HCT116 (cell line): ENCODE measurements at regions not wholly inside any gene's neighbourhood (a gene's known extent, or its start where the extent isn't known, plus 50 kb on each side); places are given as distances from the start of the nearest gene placed in this dataset.
"Not testable (repeated sequence)": the region's sequence is repeated elsewhere in the genome, so short reads cannot be mapped to it uniquely, and the experiment has no call there.

Experiments used
- ATAC-seq: fragments of 200-7000 bp; cut with Tn5 transposase; 2 replicates; pipeline ENCODE4 v1.9.1; 2020; ENCODE audit warnings: mild to moderate bottlenecking, moderate library complexity
- BruUV-seq: library from RNA; stranded (reverse); fragments of 400-500 nt; replicated peaks from 2 replicates; lab custom pipeline; 2021; lab: Mats Ljungman, UMichigan
- CTCF ChIA-PET: fragments of 300-600 bp; sonication (Branson Sonifier 250); formaldehyde crosslinking; loops from one replicate; lab custom pipeline; 2021; ENCODE audit warnings: antibody characterized with exemption; lab: Charles Lee
- POLR2A ChIA-PET: fragments of 300-600, 350-600 bp; sonication (Branson Sonifier 250); formaldehyde crosslinking; loops from one replicate; lab custom pipeline; 2021; ENCODE audit warnings: antibody characterized with exemption; lab: Charles Lee
- RAD21 ChIA-PET, 2 experiments: fragments of 300-600 bp; sonication (Branson Sonifier 250); formaldehyde crosslinking; loops; one replicate each; lab custom pipeline; 2023; ENCODE audit warnings: low total read pairs in 2 of 2; ENCODE audit not compliant: uncharacterized antibody in 2 of 2, unreplicated experiment in 2 of 2, low non-redundant PET in 1 of 2; lab: Charles Lee
- DNase-seq: peaks from one replicate; pipeline ENCODE4 v3.0.0-alpha.2; 2010; ENCODE audit warnings: low read depth, low spot score
- H2AFZ ChIP-seq: fragments of 200-600 bp; shearing (Covaris generic), sonication (generic); 2 replicates; pipeline ENCODE4 v1.6.1; 2017; ENCODE audit warnings: low read depth, mixed run types, mixed read lengths, antibody characterized with exemption, low read length; ENCODE audit not compliant: poor library complexity, severe bottlenecking
- H3K27ac ChIP-seq: 2 replicates; pipeline ENCODE4 v1.5.1; 2012; ENCODE audit warnings: low read depth, low read length
- H3K27me3 ChIP-seq: fragments of 200-600 bp; sonication (generic); 2 replicates; pipeline ENCODE4 v1.6.1; 2016; ENCODE audit warnings: mixed run types, low read length, mixed read lengths; ENCODE audit not compliant: insufficient read depth
- H3K36me3 ChIP-seq, 2 experiments: fragments of 200-500 bp in 1 of 2; fragments of 200-600 bp in 1 of 2; sonication (Bioruptor generic) in 1 of 2; sonication (generic) in 1 of 2; 2 replicates each; pipeline versions ENCODE4 v1.5.1 to v1.6.1; 2014 to 2016; ENCODE audit warnings: low read length in 2 of 2, inconsistent platforms in 1 of 2, mixed read lengths in 1 of 2, mixed run types in 1 of 2; ENCODE audit not compliant: insufficient read depth in 2 of 2, control insufficient read depth in 1 of 2
- H3K4me1 ChIP-seq, 2 experiments: fragments of 200-600 bp in 1 of 2; sonication (generic) in 1 of 2; 2 replicates each; pipeline versions ENCODE4 v1.5.1 to v1.6.1; 2012 to 2017; ENCODE audit warnings: low read length in 2 of 2, inconsistent platforms in 1 of 2, mild to moderate bottlenecking in 1 of 2, mixed read lengths in 1 of 2, mixed run types in 1 of 2, moderate library complexity in 1 of 2; ENCODE audit not compliant: insufficient read depth in 2 of 2, control insufficient read depth in 1 of 2
- H3K4me2 ChIP-seq: fragments of 200-600 bp; sonication (generic); 2 replicates; pipeline ENCODE4 v1.6.1; 2017; ENCODE audit warnings: mixed run types, low read length, mixed read lengths
- H3K4me3 ChIP-seq, 2 experiments: fragments of 200-600 bp in 1 of 2; sonication (generic) in 1 of 2; replicated peaks in 1 of 2; 2 replicates each; pipeline ENCODE4 v1.5.1; 2011 to 2016; ENCODE audit warnings: low read length in 2 of 2, control low read depth in 1 of 2, low read depth in 1 of 2, mild to moderate bottlenecking in 1 of 2, mixed read lengths in 1 of 2, mixed run types in 1 of 2
- H3K79me2 ChIP-seq: fragments of 200-600 bp; sonication (generic); 2 replicates; pipeline ENCODE4 v1.6.1; 2017; ENCODE audit warnings: mild to moderate bottlenecking, mixed run types, low read length, moderate library complexity, mixed read lengths; ENCODE audit not compliant: insufficient read depth
- H3K9ac ChIP-seq: fragments of 200-600 bp; sonication (generic); 2 replicates; pipeline ENCODE4 v1.6.1; 2016; ENCODE audit warnings: low read length, mixed read lengths
- H3K9me2 ChIP-seq: fragments of 200-600 bp; sonication (generic), shearing (Covaris generic); 2 replicates; pipeline ENCODE4 v1.6.1; 2017; ENCODE audit warnings: mixed run types, mild to moderate bottlenecking, moderate library complexity; ENCODE audit not compliant: insufficient read depth
- H3K9me3 ChIP-seq, 2 experiments: fragments of 200-500 bp in 1 of 2; fragments of 200-600 bp in 1 of 2; sonication (Bioruptor generic) in 1 of 2; sonication (generic) in 1 of 2; 2 replicates each; pipeline ENCODE4 v1.6.1; 2014 to 2017; ENCODE audit warnings: low read length in 2 of 2, mixed read lengths in 2 of 2, inconsistent platforms in 1 of 2, low read depth in 1 of 2, mild to moderate bottlenecking in 1 of 2, mixed run types in 1 of 2, moderate library complexity in 1 of 2; ENCODE audit not compliant: control insufficient read depth in 1 of 2, insufficient read depth in 1 of 2
- H4K20me1 ChIP-seq: fragments of 200-600 bp; sonication (generic), shearing (Covaris generic); 2 replicates; pipeline ENCODE4 v1.6.1; 2017; ENCODE audit warnings: mixed run types, mild to moderate bottlenecking, moderate library complexity; ENCODE audit not compliant: insufficient read depth
- intact Hi-C: fragments of 100-400 bp; cut with micrococcal nuclease; formaldehyde crosslinking; loops from 2 replicates; pipeline ENCODE4 v1.10.0; 2022

GRCh38 chr15:31723019-31723418 is 307.3 kb upstream of the CHRNA7 start:
- H3K4me1 ChIP-seq, H3K4me2 ChIP-seq, intact Hi-C loops, H3K9me2 ChIP-seq, BruUV-seq, H3K79me2 ChIP-seq, H3K27me3 ChIP-seq, CTCF ChIA-PET, H3K27ac ChIP-seq, POLR2A ChIA-PET, H3K36me3 ChIP-seq, DNase-seq, H3K4me3 ChIP-seq, RAD21 ChIA-PET, H4K20me1 ChIP-seq, H3K9me3 ChIP-seq, H3K9ac ChIP-seq, ATAC-seq, H2AFZ ChIP-seq: not testable (repeated sequence)

GRCh38 chr15:31724903-31725302 is 305.4 kb upstream of the CHRNA7 start:
- intact Hi-C loops = not testable (repeated sequence)

GRCh38 chr15:31725619-31726018 is 304.7 kb upstream of the CHRNA7 start:
- ATAC-seq, H3K4me3 ChIP-seq, BruUV-seq, H3K27ac ChIP-seq, H3K27me3 ChIP-seq, DNase-seq, POLR2A ChIA-PET, H4K20me1 ChIP-seq, H3K9ac ChIP-seq, H3K9me3 ChIP-seq, H3K36me3 ChIP-seq, H3K9me2 ChIP-seq, H3K4me1 ChIP-seq, CTCF ChIA-PET, intact Hi-C loops, H3K79me2 ChIP-seq, H3K4me2 ChIP-seq, H2AFZ ChIP-seq, RAD21 ChIA-PET: not testable (repeated sequence)

More at GRCh38 chr15:31724903-31725302, 305.4 kb upstream of the CHRNA7 start:
- H2AFZ ChIP-seq, H3K27me3 ChIP-seq, H4K20me1 ChIP-seq, POLR2A ChIA-PET, H3K27ac ChIP-seq, DNase-seq, CTCF ChIA-PET, H3K4me3 ChIP-seq, H3K9me3 ChIP-seq, H3K79me2 ChIP-seq, ATAC-seq, RAD21 ChIA-PET, H3K4me1 ChIP-seq, BruUV-seq, H3K4me2 ChIP-seq, H3K9me2 ChIP-seq, H3K9ac ChIP-seq, H3K36me3 ChIP-seq: not testable (repeated sequence)
